GM04504 (cell line): ENCODE measurements at regions not wholly inside any gene's neighbourhood (a gene's known extent, or its start where the extent isn't known, plus 50 kb on each side); places are given as distances from the start of the nearest gene placed in this dataset.
"Not testable (repeated sequence)": the region's sequence is repeated elsewhere in the genome, so short reads cannot be mapped to it uniquely, and the experiment has no call there.

Source experiments
- DNase-seq: peaks from one replicate; pipeline ENCODE4 v3.0.0-alpha.2; 2012; ENCODE audit warnings: low read depth

- DNase-seq, result not testable (repeated sequence)
Measured at GRCh38 chr9:22508354-22508753, 61.7 kb downstream of the DMRTA1 start.

- no peak for DNase-seq
Measured at GRCh38 chr9:22508790-22509189, 62.2 kb downstream of the DMRTA1 start.

- no peak for DNase-seq
Measured at GRCh38 chr9:22512495-22512894, 65.9 kb downstream of the DMRTA1 start.

- no peak for DNase-seq
Measured at GRCh38 chr9:22514871-22515270, 68.2 kb downstream of the DMRTA1 start.

GRCh38 chr9:22522206-22522740 is 75.6 kb downstream of the DMRTA1 start:
- DNase-seq, result no peak

GRCh38 chr9:22528485-22528884 is 81.9 kb downstream of the DMRTA1 start:
- DNase-seq, result no peak

- no peak for DNase-seq
Measured at GRCh38 chr9:22529426-22530199, 83.0 kb downstream of the DMRTA1 start.

- no peak for DNase-seq
Measured at GRCh38 chr9:22535780-22536179, 89.2 kb downstream of the DMRTA1 start.

- no peak for DNase-seq
Measured at GRCh38 chr9:22537721-22538120, 91.1 kb downstream of the DMRTA1 start.

GRCh38 chr9:22548625-22549024 is 102.0 kb downstream of the DMRTA1 start:
- no peak for DNase-seq

GRCh38 chr9:22574740-22575139 is 128.1 kb downstream of the DMRTA1 start:
- no peak for DNase-seq

- DNase-seq, result no peak
Measured at GRCh38 chr9:22580788-22581187, 134.2 kb downstream of the DMRTA1 start.

- no peak for DNase-seq
Measured at GRCh38 chr9:22582221-22582620, 135.6 kb downstream of the DMRTA1 start.

- no peak for DNase-seq
Measured at GRCh38 chr9:22588918-22589317, 142.3 kb downstream of the DMRTA1 start.

- no peak for DNase-seq
Measured at GRCh38 chr9:22590336-22591033, 143.9 kb downstream of the DMRTA1 start.

GRCh38 chr9:22595805-22596204 is 149.2 kb downstream of the DMRTA1 start:
- no peak for DNase-seq

GRCh38 chr9:22617156-22617555 is 170.5 kb downstream of the DMRTA1 start:
- no peak for DNase-seq

GRCh38 chr9:22622815-22623214 is 176.2 kb downstream of the DMRTA1 start:
- no peak for DNase-seq

GRCh38 chr9:22623236-22623635 is 176.6 kb downstream of the DMRTA1 start:
- DNase-seq, result no peak

GRCh38 chr9:22625540-22625939 is 178.9 kb downstream of the DMRTA1 start:
- no peak for DNase-seq

- no peak for DNase-seq
Measured at GRCh38 chr9:22643541-22643940, 196.9 kb downstream of the DMRTA1 start.

- DNase-seq, result no peak
Measured at GRCh38 chr9:22645893-22646292, 199.3 kb downstream of the DMRTA1 start.

- DNase-seq, result no peak
Measured at GRCh38 chr9:22649384-22649783, 202.8 kb downstream of the DMRTA1 start.
